ENCODE measurements at regions not wholly inside any gene's neighbourhood (a gene's known extent, or its start where the extent isn't known, plus 50 kb on each side); places are given as distances from the start of the nearest gene placed in this dataset.

DNA sequence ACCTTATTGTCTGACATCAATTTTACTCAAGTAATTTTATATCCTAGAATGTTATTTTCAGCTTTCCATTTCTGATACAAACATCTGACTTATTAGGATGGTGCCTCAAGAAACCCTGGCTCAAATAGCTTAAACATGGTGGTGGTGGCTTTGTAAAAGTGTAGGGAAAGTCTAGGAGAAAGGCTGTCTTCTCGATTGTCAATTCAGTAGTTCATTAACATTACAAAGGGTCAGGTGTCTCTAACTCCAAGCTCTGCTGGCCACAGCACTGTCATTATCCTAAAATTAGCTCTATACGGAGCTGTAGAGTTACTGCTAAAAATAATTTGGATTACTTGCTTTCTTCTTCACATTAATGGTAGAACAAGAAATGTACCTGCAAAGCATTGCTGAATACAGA, 1360.1 kb upstream of the CDH6 start:
- no peaks in the 10 kb centered on the region for H3K27me3 ChIP-seq (ENCODE audit: insufficient read depth, poor library complexity, severe bottlenecking)
- H3K4me3 ChIP-seq (replicated peaks; ENCODE audit: insufficient read depth, low read length): no peak overlapping the region
- no peak overlapping the region for H3K27ac ChIP-seq (replicated peaks)
- no peak for TF ChIP-seq POLR2AphosphoS5 (IDR thresholded peaks at IDR 0.05; ENCODE audit: low read depth)
- TF ChIP-seq, protein P1, sequence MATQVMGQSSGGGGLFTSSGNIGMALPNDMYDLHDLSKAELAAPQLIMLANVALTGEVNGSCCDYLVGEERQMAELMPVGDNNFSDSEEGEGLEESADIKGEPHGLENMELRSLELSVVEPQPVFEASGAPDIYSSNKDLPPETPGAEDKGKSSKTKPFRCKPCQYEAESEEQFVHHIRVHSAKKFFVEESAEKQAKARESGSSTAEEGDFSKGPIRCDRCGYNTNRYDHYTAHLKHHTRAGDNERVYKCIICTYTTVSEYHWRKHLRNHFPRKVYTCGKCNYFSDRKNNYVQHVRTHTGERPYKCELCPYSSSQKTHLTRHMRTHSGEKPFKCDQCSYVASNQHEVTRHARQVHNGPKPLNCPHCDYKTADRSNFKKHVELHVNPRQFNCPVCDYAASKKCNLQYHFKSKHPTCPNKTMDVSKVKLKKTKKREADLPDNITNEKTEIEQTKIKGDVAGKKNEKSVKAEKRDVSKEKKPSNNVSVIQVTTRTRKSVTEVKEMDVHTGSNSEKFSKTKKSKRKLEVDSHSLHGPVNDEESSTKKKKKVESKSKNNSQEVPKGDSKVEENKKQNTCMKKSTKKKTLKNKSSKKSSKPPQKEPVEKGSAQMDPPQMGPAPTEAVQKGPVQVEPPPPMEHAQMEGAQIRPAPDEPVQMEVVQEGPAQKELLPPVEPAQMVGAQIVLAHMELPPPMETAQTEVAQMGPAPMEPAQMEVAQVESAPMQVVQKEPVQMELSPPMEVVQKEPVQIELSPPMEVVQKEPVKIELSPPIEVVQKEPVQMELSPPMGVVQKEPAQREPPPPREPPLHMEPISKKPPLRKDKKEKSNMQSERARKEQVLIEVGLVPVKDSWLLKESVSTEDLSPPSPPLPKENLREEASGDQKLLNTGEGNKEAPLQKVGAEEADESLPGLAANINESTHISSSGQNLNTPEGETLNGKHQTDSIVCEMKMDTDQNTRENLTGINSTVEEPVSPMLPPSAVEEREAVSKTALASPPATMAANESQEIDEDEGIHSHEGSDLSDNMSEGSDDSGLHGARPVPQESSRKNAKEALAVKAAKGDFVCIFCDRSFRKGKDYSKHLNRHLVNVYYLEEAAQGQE (IDR thresholded peaks at IDR 0.05; ENCODE audit: insufficient replicate concordance, low read depth): no peak
- no peak for DNase-seq (ENCODE audit: low read depth in 1 of 2, low spot score in 1 of 2)

DNA sequence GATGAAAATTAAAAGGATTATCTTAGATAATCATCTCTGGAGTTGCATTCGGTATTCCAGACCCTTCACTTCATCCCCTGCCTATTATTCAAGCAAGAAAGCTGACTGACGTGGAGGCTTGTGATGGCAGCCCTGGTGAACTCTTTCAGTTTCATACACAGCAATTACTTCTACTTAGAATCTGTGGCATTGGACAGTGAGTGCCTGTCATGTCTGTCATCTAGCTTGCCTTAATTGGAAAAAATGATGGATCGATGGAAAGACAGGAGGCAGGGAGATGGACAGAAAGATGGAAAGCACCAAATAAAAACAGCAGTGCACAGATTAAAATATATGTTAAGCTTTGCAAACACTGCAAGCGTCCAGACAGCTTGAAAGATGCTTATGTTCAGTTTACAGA, 1371.0 kb upstream of the CDH6 start:
- no peak for DNase-seq (ENCODE audit: low read depth in 1 of 2, low spot score in 1 of 2)
- Histone ChIP-seq H3K4me3 (replicated peaks; ENCODE audit: insufficient read depth, low read length) (no peak overlapping the region), H3K27ac (replicated peaks) (no peak overlapping the region), H3K27me3 (ENCODE audit: insufficient read depth, poor library complexity, severe bottlenecking) (no peaks in the 10 kb centered on the region)
- TF ChIP-seq, protein P2, sequence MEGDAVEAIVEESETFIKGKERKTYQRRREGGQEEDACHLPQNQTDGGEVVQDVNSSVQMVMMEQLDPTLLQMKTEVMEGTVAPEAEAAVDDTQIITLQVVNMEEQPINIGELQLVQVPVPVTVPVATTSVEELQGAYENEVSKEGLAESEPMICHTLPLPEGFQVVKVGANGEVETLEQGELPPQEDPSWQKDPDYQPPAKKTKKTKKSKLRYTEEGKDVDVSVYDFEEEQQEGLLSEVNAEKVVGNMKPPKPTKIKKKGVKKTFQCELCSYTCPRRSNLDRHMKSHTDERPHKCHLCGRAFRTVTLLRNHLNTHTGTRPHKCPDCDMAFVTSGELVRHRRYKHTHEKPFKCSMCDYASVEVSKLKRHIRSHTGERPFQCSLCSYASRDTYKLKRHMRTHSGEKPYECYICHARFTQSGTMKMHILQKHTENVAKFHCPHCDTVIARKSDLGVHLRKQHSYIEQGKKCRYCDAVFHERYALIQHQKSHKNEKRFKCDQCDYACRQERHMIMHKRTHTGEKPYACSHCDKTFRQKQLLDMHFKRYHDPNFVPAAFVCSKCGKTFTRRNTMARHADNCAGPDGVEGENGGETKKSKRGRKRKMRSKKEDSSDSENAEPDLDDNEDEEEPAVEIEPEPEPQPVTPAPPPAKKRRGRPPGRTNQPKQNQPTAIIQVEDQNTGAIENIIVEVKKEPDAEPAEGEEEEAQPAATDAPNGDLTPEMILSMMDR (IDR thresholded peaks at IDR 0.05; ENCODE audit: insufficient read depth, low read length): no peak
- TF ChIP-seq POLR2AphosphoS5 (IDR thresholded peaks at IDR 0.05; ENCODE audit: low read depth): no peak
- no peak for TF ChIP-seq SPI1 (IDR thresholded peaks at IDR 0.05; ENCODE audit: borderline replicate concordance, low read depth)
- TF ChIP-seq, protein P1 (IDR thresholded peaks at IDR 0.05; ENCODE audit: insufficient replicate concordance, low read depth): no peak
- no peak for TF ChIP-seq GABPA (IDR thresholded peaks at IDR 0.05; ENCODE audit: low read depth)

DNA sequence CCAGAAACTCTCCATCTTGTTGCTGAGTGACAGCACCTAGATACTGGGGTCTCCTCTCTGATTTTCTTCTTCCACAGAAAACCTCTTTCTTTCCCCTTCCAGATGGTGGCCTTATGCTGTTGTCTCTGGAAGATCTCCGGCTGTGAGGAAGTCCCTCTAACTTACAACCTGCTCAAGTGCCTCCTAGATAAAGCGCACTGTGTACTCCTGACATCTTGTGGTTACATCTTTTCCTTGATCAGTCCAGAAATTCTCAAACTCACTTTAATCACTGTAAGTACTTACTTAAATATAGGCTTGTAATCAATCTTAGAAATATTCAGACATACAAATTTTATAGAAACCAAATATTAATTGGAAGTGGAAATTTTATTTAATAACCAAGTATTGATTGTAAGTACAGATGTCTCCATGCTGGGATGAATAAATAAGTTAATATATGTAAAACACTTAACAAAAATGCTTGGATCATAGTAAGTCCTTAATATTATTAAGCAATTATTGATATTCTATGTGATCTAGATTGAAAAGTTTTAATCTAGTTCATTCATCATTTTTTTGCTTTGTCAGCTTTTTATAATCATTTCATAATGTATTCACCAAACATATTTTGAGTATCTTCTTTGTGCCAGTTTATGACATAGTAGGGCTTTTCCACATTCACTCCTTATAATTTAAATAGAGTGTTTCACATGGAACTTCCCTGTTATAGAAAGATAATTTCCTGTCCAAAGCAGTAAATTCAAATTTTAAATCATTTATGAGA, 1381.4 kb upstream of the CDH6 start:
- H3K27ac ChIP-seq (replicated peaks): no peak overlapping the region
- DNase-seq (ENCODE audit: low read depth in 1 of 2, low spot score in 1 of 2): no peak
- H3K27me3 ChIP-seq (ENCODE audit: insufficient read depth, poor library complexity, severe bottlenecking): no peaks in the 10 kb centered on the region
- TF ChIP-seq POLR2AphosphoS5 (IDR thresholded peaks at IDR 0.05; ENCODE audit: low read depth): no peak
- TF ChIP-seq, protein P1 (IDR thresholded peaks at IDR 0.05; ENCODE audit: insufficient replicate concordance, low read depth): no peak
- no peak for TF ChIP-seq GABPA (IDR thresholded peaks at IDR 0.05; ENCODE audit: low read depth)
- TF ChIP-seq, protein P2 (IDR thresholded peaks at IDR 0.05; ENCODE audit: insufficient read depth, low read length): no peak
- TF ChIP-seq SPI1 (IDR thresholded peaks at IDR 0.05; ENCODE audit: borderline replicate concordance, low read depth): no peak
- H3K4me3 ChIP-seq (replicated peaks; ENCODE audit: insufficient read depth, low read length): no peak overlapping the region

Data from HL-60 (cell line).